Activated T-helper 2 cell treated with anti-CD3 and anti-CD28 coated beads, Interferon-gamma antibody, Interleukin-2, Interleukin-4, amounts not matched to agents 10 μg/mL and 5 μg/mL and 100 μg/mL, durations not matched to agents 14 hours and 24 hours and 36 hours (primary cell): ENCODE measurements at regions not wholly inside any gene's neighbourhood (a gene's known extent, or its start where the extent isn't known, plus 50 kb on each side); places are given as distances from the start of the nearest gene placed in this dataset.

Experiments used
- DNase-seq: peaks from one replicate; pipeline ENCODE4 v3.0.0; 2021; ENCODE audit warnings: low spot score
- H3K27ac Mint-ChIP-seq: one replicate; pipeline ENCODE4 v1.8.0; 2021; ENCODE audit warnings: mixed read lengths
- H3K27me3 Mint-ChIP-seq: one replicate; pipeline ENCODE4 v1.8.0; 2021; ENCODE audit warnings: low read depth, mixed read lengths
- H3K36me3 Mint-ChIP-seq: one replicate; pipeline ENCODE4 v1.8.0; 2021; ENCODE audit warnings: low read depth, mixed read lengths
- H3K4me1 Mint-ChIP-seq: one replicate; pipeline ENCODE4 v1.8.0; 2021; ENCODE audit warnings: low read depth, mixed read lengths
- H3K4me3 Mint-ChIP-seq: one replicate; pipeline ENCODE4 v1.8.0; 2021; ENCODE audit warnings: low read depth, mild to moderate bottlenecking, moderate library complexity, mixed read lengths
- H3K9me3 Mint-ChIP-seq: one replicate; pipeline ENCODE4 v1.8.0; 2021; ENCODE audit warnings: mixed read lengths
- intact Hi-C: fragments of 100-400 bp; cut with micrococcal nuclease; formaldehyde crosslinking; loops from one replicate; pipeline ENCODE4 v1.15.1; 2023

- peaks cover 4% of the 10 kb centered on the region for H3K27me3 Mint-ChIP-seq
- H3K4me3 Mint-ChIP-seq = no peak overlapping the region
- H3K4me1 Mint-ChIP-seq = no peaks in the 10 kb centered on the region
- no peaks in the 10 kb centered on the region for H3K9me3 Mint-ChIP-seq
- H3K27ac Mint-ChIP-seq = no peak overlapping the region
- intact Hi-C loops = no loop called here
- H3K36me3 Mint-ChIP-seq = no peaks in the 10 kb centered on the region
- no peak for DNase-seq
Measured at GRCh38 chr5:168211936-168212335, 79.5 kb upstream of the WWC1 start.

DNA sequence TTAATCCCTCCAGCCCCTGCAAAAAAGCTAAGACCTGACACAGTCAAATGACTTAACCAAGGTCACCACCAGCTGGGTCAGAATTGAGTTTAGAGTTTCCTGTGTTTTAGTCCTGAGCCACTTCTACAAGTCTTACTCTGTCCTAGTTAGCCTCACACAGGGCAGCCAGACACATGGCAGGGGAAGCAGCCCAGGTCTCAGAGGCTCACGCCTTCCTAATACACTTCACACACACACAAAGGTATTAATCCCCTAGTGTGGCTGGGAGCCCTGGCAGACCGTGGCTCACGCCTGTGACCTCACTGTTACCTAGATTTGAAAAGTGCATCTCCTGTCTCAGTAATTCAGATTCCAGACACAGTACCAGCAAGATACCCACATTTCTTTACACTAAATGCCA, 77.4 kb upstream of the WWC1 start:
- intact Hi-C loops = no loop called here
- Mint-ChIP-seq H3K4me1 (no peaks in the 10 kb centered on the region), H3K27ac (no peak overlapping the region), H3K36me3 (no peaks in the 10 kb centered on the region), H3K9me3 (no peaks in the 10 kb centered on the region), H3K4me3 (no peak overlapping the region), H3K27me3 (peaks cover 6% of the 10 kb centered on the region)
- no peak for DNase-seq

- peaks cover 6% of the 10 kb centered on the region for H3K27me3 Mint-ChIP-seq
- no peaks in the 10 kb centered on the region for H3K9me3 Mint-ChIP-seq
- no peaks in the 10 kb centered on the region for H3K36me3 Mint-ChIP-seq
- H3K27ac Mint-ChIP-seq = no peak overlapping the region
- H3K4me1 Mint-ChIP-seq = peaks cover 6% of the 10 kb centered on the region
- no peak overlapping the region for H3K4me3 Mint-ChIP-seq
- intact Hi-C loops = no loop called here
- DNase-seq = no peak
Measured at GRCh38 chr5:168214886-168215285, 76.6 kb upstream of the WWC1 start.

DNA sequence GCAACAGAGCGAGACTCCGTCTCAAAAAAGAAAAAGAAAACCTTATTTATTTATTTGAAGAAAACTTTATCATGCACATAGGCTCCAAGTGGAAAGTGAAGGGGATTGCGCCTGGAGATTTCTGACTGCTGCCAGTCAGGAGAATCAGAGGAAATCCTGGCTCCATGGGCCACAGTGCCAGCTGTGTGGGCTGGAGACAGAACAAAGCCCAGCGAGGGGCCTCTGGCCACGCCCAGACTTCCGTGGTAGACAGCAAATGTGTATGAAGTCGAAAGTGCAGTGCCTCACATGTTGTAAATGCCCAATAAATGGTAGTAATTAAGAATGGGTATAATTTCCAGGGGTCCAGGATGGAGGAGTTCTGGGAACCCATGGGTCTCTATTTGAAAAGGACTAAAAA, 75.8 kb upstream of the WWC1 start:
- DNase-seq = no peak
- Mint-ChIP-seq H3K27me3 (peaks cover 6% of the 10 kb centered on the region), H3K27ac (no peak overlapping the region), H3K36me3 (no peaks in the 10 kb centered on the region), H3K4me1 (peaks cover 6% of the 10 kb centered on the region), H3K9me3 (no peaks in the 10 kb centered on the region), H3K4me3 (no peak overlapping the region)
- intact Hi-C loops = no loop called here

GRCh38 chr5:168216989-168217388, 74.5 kb upstream of the WWC1 start:
- Mint-ChIP-seq H3K27me3 (peaks cover 6% of the 10 kb centered on the region), H3K27ac (no peak overlapping the region), H3K36me3 (no peaks in the 10 kb centered on the region), H3K4me3 (no peak overlapping the region), H3K9me3 (no peaks in the 10 kb centered on the region), H3K4me1 (peaks cover 6% of the 10 kb centered on the region)
- DNase-seq = no peak
- intact Hi-C loops = no loop called here

DNA sequence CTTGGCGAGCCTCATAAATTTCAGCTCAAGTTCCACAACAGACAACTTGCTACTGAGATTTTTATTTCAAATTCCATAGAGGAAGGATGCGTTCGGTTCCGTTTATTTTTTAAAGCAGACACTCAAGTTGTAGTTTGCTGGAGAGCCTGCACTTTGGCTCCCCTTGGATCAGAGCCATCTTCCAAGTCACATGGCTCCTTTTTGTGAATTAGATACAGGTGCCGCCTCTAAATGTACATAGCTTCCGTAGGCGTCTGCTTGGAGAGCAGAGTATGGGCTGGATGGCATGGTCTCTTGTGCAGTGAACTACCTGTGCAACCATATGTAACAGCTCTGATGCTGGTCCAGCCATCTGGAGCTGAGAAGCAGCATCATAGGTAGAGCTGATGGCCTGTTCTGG, 73.9 kb upstream of the WWC1 start:
- no peak overlapping the region for H3K27ac Mint-ChIP-seq
- intact Hi-C loops = no loop called here
- H3K4me3 Mint-ChIP-seq = no peak overlapping the region
- peaks cover 6% of the 10 kb centered on the region for H3K27me3 Mint-ChIP-seq
- no peak for DNase-seq
- peaks cover 6% of the 10 kb centered on the region for H3K4me1 Mint-ChIP-seq
- H3K36me3 Mint-ChIP-seq = no peaks in the 10 kb centered on the region
- H3K9me3 Mint-ChIP-seq = no peaks in the 10 kb centered on the region

GRCh38 chr5:168218746-168219145, 72.7 kb upstream of the WWC1 start:
- H3K36me3 Mint-ChIP-seq = no peaks in the 10 kb centered on the region
- no peak for DNase-seq
- intact Hi-C loops = loop anchor here (1.0 kb wide), 2 partner anchors 104 to 495 kb away; no protein-coding TSS in a partner anchor
- H3K27ac Mint-ChIP-seq = no peak overlapping the region
- H3K27me3 Mint-ChIP-seq = peaks cover 16% of the 10 kb centered on the region
- H3K9me3 Mint-ChIP-seq = no peaks in the 10 kb centered on the region
- H3K4me1 Mint-ChIP-seq = peaks cover 6% of the 10 kb centered on the region
- H3K4me3 Mint-ChIP-seq = no peak overlapping the region

- no peaks in the 10 kb centered on the region for H3K36me3 Mint-ChIP-seq
- peaks cover 6% of the 10 kb centered on the region for H3K4me1 Mint-ChIP-seq
- no peak overlapping the region for H3K27ac Mint-ChIP-seq
- no peak overlapping the region for H3K4me3 Mint-ChIP-seq
- intact Hi-C loops = loop anchor here (1.0 kb wide), 2 partner anchors 105 to 496 kb away; no protein-coding TSS in a partner anchor
- peaks cover 19% of the 10 kb centered on the region for H3K27me3 Mint-ChIP-seq
- no peaks in the 10 kb centered on the region for H3K9me3 Mint-ChIP-seq
- peak; percentile 28 for DNase-seq
Measured at GRCh38 chr5:168219515-168220410, 71.7 kb upstream of the WWC1 start.

GRCh38 chr5:168224085-168224484, 67.4 kb upstream of the WWC1 start:
- intact Hi-C loops = no loop called here
- Mint-ChIP-seq H3K4me1 (peaks cover 28% of the 10 kb centered on the region), H3K36me3 (no peaks in the 10 kb centered on the region), H3K27me3 (peaks cover 19% of the 10 kb centered on the region), H3K4me3 (no peak overlapping the region), H3K27ac (no peak overlapping the region), H3K9me3 (peaks cover 6% of the 10 kb centered on the region)
- DNase-seq = no peak

GRCh38 chr5:168226012-168226411, 65.4 kb upstream of the WWC1 start:
- Mint-ChIP-seq H3K9me3 (peaks cover 6% of the 10 kb centered on the region), H3K4me1 (peaks cover 24% of the 10 kb centered on the region), H3K4me3 (no peak overlapping the region), H3K27ac (peak overlapping the region; percentile 9), H3K36me3 (no peaks in the 10 kb centered on the region), H3K27me3 (peaks cover 29% of the 10 kb centered on the region)
- intact Hi-C loops = loop anchor here (2.0 to 5.0 kb wide), 2 partner anchors 105 to 181 kb away; no protein-coding TSS in a partner anchor
- no peak for DNase-seq

DNA sequence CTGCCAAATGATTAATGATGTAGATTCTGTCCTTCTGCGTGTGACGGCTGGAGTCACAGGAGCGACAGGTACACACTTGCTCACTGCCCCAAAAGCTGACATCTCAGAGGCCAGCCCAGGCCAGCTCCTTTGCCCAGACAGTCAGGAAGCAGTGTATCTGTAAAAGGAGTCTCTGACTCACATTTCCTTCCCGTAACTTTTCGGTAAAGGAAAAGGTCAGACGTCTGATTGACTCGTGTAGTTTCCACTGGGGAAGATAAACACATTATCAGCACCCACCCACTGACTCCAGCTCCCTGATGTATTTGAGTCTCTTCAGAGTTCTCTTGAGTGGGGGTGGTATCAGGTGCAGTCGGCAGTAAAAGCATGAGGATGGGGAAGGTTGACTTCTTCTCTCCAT, 64.4 kb upstream of the WWC1 start:
- peaks cover 6% of the 10 kb centered on the region for H3K9me3 Mint-ChIP-seq
- intact Hi-C loops = loop anchor here (2.0 to 5.0 kb wide), 2 partner anchors 106 to 180 kb away; no protein-coding TSS in a partner anchor
- DNase-seq = no peak
- H3K4me1 Mint-ChIP-seq = peaks cover 24% of the 10 kb centered on the region
- peaks cover 33% of the 10 kb centered on the region for H3K27me3 Mint-ChIP-seq
- H3K27ac Mint-ChIP-seq = peak overlapping the region; percentile 88
- H3K4me3 Mint-ChIP-seq = peak overlapping the region; percentile 65
- H3K36me3 Mint-ChIP-seq = no peaks in the 10 kb centered on the region

DNA sequence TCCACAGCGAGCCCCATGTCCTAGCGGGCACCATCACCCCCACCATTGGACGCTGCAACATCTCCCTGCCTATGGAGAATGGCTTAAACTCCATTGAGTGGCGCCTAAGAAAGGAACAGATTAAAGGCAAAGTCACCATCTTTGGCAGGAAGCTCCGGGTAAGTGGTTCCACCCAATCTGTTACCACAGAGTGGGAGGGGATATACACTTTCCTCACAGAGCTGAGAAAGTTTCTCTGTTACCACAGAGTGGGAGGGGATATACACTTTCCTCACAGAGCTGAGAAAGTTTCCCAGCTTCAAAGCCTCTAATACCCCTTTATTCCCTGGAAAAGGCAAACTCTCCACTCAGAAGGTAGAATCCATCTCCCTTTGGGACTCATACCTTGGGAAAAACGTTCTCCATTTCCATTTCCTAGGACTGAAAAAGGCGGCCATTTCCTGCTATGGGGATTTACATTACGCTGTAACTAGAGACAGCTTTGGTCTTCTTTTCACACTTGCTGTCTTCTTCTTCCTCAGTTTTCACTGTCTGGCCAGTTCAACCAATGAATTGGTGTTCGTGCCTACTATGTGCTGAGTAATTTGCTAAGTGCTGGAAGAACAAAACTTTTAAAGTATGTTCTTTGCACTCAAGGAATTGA, 63.4 kb upstream of the WWC1 start:
- H3K36me3 Mint-ChIP-seq = no peaks in the 10 kb centered on the region
- peak; percentile 24 for DNase-seq
- peak overlapping the region; percentile 21 for H3K27ac Mint-ChIP-seq
- peaks cover 28% of the 10 kb centered on the region for H3K27me3 Mint-ChIP-seq
- H3K4me3 Mint-ChIP-seq = peak overlapping the region; percentile 4
- peaks cover 6% of the 10 kb centered on the region for H3K9me3 Mint-ChIP-seq
- intact Hi-C loops = loop anchor here (1.0 to 5.0 kb wide), 3 partner anchors 21 to 179 kb away; no protein-coding TSS in a partner anchor
- peaks cover 24% of the 10 kb centered on the region for H3K4me1 Mint-ChIP-seq

GRCh38 chr5:168228668-168229067, 62.8 kb upstream of the WWC1 start:
- Mint-ChIP-seq H3K36me3 (no peaks in the 10 kb centered on the region), H3K4me3 (peak overlapping the region; percentile 4), H3K27ac (no peak overlapping the region), H3K4me1 (peaks cover 24% of the 10 kb centered on the region), H3K9me3 (peaks cover 6% of the 10 kb centered on the region), H3K27me3 (peaks cover 25% of the 10 kb centered on the region)
- no peak for DNase-seq
- intact Hi-C loops = loop anchor here (1.0 to 5.0 kb wide), 2 partner anchors 21 to 179 kb away; no protein-coding TSS in a partner anchor
